NCI-H345 treated with DMSO at 0.1 percent for 48 hours (cell line): ENCODE measurements at regions not wholly inside any gene's neighbourhood (a gene's known extent, or its start where the extent isn't known, plus 50 kb on each side); places are given as distances from the start of the nearest gene placed in this dataset.

Experiments used
- DNase-seq: peaks from one replicate; lab custom pipeline; 2025; ENCODE audit not compliant: unreplicated experiment; lab: John Stamatoyannopoulos, UW

- no peak for DNase-seq
These were observed 733.0 kb upstream of the DPPA4 start for GRCh38 chr3:110070161-110070916.

GRCh38 chr3:110074095-110074494, 736.7 kb upstream of the DPPA4 start:
- no peak for DNase-seq

DNA sequence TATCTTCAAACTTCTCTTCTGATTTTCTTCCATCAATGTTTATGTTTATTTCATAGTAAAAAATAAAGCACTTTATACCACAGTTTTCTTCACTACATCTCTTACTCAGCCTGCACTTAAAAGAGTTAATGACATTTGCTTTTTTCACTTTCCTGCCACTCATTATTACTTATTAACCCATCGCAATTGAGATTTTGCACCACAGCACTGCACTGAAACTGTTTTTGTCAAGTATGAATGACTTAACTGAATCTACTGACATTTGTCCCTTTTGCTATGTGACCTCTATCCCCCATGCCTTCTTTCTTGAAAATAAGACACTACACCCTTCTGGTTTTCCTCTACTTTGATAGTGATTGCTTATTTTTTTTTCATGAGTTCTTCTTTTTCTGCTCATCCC, 739.7 kb upstream of the DPPA4 start:
- DNase-seq: no peak

DNA sequence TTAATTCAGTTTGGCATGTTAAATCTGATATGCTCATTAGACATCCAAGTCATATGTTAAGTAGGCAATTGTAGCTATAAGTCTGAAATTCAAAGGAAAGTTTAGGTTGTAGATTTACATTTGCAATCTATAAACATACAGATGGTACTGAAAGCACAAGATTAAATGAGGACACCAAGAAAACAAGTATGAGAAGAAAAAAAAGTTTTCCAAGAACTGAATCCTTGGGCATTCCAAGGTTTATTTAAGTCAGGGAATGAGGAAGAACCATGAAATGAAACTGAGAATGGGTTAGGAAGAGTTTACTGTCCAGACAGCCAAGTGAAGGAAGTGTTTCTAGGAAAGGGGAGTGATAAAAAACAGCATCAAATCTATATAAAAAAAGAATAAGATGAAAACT, 756.1 kb upstream of the DPPA4 start:
- DNase-seq: no peak

DNA sequence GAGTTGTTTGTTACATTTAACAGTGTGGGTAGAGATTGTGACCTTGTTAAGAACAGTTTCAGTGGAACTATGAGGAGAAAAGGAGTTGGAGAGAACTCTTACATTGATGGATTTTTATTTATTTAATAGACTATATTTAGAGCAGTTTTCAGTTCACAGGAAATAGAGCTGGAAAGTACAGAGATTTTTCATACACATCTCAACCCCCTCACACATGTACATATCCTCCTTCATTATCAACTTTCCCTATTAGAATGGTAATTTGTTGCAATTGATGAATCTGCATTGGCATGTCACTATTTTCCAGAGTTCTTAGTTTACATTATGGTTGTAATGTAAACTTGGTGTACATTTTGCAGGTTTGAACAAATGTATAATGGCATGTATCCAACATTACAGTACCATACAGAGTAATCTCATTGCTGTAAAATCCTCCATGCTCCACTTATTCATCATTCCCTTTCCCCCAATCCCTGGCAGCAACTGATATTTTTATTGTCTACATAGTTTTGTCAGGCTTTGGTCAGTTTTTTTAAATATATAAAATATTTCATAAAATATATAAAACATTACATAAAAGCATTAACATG, 756.6 kb upstream of the DPPA4 start:
- no peak for DNase-seq

- no peak for DNase-seq
These were observed 762.4 kb upstream of the DPPA4 start for GRCh38 chr3:110099711-110100110.

DNA sequence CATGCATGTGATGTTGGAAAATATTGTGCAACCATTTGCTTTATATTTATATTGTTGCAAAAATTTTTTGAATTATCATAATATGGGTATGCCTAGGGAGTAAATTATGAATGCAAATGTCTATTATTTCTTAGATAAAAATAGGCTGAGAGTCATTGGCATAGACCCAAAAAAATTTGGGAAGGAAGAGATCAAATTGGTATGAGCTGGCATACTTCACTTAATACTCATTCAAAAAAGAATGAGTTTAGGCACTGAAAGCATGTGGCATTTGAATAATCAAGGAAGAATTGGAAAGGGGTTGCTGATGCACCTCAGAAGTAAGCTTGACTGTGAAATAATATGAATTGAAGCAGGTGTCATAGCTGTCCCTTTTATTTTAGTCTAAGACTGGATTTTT, 764.0 kb upstream of the DPPA4 start:
- no peak for DNase-seq

GRCh38 chr3:110106805-110107204, 769.5 kb upstream of the DPPA4 start:
- no peak for DNase-seq

DNA sequence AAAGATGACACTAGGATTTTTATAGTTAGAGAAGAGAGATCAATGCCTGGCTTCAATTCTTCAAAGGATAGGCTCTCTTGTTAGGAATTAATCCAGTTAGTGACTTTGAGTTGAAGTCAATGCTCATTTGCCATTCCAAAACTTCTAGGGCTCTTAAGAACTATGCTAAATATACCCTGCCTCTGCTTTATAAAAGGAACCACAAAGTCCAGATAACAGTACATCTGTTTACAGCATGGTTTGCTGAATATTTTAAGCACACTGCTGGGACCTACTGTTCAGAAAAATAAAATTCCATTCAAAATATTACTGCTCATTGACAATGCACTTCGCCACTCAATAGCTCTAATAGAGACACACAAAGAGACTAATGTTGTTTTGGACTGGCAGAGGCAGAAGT, 786.6 kb upstream of the DPPA4 start:
- DNase-seq: no peak

GRCh38 chr3:110126065-110126464, 788.7 kb upstream of the DPPA4 start:
- DNase-seq: no peak

GRCh38 chr3:110133971-110134370, 796.6 kb upstream of the DPPA4 start:
- DNase-seq: no peak

DNA sequence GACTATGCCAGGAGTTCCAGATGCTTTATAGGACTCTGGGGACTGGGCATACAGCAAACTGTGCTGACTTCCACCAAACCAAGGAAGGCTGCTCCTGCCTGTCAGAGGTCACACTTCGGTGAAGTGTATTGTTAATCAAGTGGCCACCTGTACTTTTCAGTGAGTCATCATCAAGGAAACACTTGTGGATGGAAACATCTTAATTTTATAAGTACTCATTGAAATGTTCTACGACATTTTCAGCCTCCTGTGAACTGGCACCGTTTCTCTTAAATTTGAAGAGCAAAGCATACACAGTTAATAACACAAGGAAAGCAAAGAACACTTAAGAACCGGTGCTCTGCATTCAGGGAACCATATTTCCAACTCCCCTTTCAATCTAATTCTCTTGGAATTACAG, 801.7 kb upstream of the DPPA4 start:
- no peak for DNase-seq

GRCh38 chr3:110139821-110140220, 802.5 kb upstream of the DPPA4 start:
- no peak for DNase-seq

DNA sequence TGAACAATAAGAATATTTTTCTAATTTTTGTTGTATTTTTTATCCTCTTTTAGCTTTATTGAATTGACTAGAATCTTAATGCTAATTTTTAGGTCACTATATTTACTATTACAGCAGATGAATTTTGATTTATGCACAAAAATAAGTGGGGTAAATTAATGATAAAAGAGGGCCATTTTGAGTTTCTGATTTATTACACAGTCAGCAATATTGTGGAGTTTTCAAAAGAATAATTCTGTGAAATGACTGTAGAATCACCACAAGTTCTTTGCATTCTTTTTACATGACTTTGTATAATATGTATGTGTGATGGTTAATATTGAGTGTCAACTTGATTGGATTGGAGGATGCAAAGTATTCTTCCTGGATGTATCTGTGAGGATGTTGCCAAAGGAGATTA, 812.4 kb upstream of the DPPA4 start:
- no peak for DNase-seq

DNA sequence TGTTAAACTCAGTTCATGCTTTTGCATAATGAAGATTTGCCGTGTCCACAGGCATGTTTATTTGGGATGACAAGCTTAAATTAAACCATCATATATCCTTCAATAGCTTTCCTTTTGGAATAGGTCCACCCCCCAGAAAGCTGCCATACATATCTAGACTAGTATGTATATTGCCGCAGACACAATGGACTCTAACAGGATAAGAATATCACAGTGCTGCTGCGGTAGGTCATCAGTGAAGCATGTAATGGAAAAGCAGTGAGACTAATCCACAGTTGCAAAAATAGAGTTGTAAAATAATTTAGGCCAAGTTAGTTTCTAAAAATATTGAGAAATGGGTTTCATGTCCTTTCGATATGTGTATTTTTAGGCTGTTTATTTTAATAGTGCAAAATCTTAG, 819.9 kb upstream of the DPPA4 start:
- DNase-seq: no peak

DNA sequence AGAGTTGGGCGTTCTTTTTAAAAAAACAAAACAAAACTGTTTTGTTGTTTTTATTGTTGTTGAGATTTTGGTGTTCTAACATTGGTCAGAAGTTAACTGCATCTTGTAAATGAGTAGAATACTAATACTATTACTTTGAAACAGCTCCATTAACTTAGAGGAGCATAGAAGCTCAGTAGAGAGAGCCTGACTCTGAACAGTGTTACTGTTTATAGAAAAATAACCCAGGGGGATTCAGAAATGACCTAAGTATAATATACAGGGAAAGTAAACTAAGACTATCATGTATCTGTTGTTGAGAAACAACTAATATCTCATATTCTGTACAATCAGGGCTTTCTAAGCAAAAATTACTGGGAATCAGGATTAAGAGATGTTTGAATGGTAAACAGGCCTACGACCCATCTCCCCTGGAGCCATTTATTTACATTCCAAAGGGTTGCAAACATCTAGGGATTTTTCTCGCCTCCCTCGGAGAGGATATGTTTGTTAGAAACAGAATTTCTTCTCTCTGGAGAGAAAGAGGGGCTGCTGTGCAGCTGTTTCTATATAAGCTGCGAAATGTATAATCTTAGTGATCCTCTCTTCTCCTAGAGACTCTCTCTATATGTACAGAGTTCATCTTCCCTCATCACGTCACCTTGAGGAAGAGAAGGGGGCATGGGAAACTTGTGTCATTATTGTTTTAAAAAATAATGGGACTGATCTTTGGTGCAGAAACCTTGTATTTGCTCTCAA, 827.5 kb upstream of the DPPA4 start:
- DNase-seq: no peak

DNA sequence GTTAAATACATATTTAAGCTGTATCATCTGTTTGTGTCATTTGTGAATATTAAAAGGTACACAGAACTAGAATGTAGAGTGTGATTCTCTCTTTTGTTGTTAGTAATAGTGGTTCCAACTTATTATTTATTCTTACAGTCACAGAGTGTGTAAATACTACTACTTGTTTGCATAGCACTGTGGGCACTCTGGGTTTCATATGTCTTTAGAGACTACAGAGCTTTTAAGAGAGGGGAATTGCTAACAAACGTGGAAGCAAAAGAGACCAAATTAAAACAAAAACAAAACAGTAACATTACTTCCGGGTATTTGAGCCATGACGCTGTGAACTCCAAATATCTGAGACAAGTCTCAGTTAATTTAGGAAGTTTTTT, 828.0 kb upstream of the DPPA4 start:
- no peak for DNase-seq

DNA sequence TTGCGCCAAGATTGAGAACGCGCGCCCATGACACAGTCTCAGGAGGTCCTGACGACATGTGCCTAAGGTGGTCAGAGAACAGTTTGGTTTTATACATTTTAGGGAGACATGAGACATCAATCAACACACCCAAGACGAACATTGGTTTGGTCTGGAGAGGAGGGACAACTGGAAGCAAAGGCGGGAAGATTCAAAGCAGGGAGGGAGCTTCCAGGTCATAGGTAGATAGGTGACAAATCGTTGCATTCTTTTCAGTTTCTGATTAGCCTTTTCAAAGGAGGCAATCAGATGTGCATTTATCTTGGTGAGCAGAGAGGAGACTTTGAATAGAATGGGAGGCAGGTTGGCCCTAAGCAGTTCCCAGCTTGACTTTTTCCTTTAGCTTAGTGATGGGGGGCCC, 828.4 kb upstream of the DPPA4 start:
- no peak for DNase-seq

DNA sequence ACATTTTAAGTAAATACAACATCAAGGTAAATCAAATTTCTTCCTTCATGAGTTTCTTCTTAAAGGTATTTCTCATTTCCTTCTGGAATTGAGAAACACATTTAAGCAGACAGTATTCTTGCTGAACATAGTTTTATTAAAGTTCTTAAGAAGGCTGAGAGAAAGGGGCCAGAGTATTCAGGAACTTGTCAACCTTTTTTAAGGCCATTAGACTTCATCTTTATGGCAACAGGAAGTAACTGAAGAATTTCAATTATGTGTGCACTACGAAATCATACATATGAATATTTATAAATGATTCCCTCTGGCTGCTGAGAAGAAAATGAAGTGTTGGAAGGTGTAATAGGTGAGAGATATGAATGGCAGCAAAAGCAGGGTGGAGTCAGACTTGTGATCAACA, 829.4 kb upstream of the DPPA4 start:
- no peak for DNase-seq

DNA sequence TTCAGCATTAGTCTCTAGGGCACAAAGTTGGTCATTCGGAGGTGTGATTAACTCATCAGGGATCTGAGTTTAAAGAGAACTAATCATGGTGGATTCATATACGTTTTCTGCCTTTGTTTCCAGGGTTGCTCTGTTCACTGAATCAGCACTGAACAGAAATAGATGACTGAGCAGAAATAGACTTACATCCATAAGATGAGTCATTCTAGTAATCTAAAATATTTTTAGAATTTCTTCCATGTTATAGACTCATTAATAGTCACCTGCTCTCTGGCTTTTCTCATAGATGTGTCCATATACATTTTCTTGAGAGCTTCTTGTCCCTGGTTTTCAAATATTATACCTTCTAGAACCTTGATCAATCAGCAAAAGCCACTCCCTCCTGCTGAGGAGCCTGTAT, 837.6 kb upstream of the DPPA4 start:
- no peak for DNase-seq

DNA sequence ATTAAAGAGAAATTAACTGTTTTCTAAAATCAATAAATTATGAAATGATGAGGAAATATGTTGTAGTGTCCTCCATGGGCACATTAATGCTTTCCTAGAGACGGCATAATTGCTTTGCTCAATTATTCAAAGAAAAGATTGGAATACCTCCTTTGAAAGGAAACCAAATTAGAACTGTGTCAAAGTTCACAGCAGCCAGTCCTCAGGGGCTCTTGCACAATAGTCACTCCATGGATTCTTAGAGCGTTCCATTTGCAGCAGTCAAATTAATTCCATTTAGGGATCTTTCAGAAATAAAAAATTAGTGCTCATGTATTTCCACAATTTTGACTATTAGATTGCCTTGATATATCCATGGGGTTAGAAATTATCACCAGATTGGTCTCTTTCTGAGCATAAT, 841.6 kb upstream of the DPPA4 start:
- no peak for DNase-seq

GRCh38 chr3:110180733-110181132, 843.4 kb upstream of the DPPA4 start:
- DNase-seq: no peak
